ENCODE measurements at regions not wholly inside any gene's neighbourhood (a gene's known extent, or its start where the extent isn't known, plus 50 kb on each side); places are given as distances from the start of the nearest gene placed in this dataset.
A peak's percentile ranks its signal among the peaks of the same experiment; 100 is the strongest.

GRCh38 chr2:236764716-236765115 is 195.1 kb downstream of the ACKR3 start:
- H3K4me3 ChIP-seq (ENCODE audit: low read depth, poor library complexity, severe bottlenecking): no peak overlapping the region
- TF ChIP-seq CTCF (IDR thresholded peaks at IDR 0.05): no peak
- no peak for TF ChIP-seq POLR2A (IDR thresholded peaks at IDR 0.05)
- 39 to 69% methylated on average over 2 of the region's 2 CpGs for WGBS, 2 donors
- intact Hi-C loops (cut with DNase I; ENCODE audit: low total_unique reads): no loop called here
- DNase-seq (ENCODE audit: low spot score in 2 of 2): peak in 1 of 2 donors; percentile 46

GRCh38 chr2:236765478-236765877 is 195.9 kb downstream of the ACKR3 start:
- H3K4me3 ChIP-seq (ENCODE audit: low read depth, poor library complexity, severe bottlenecking): no peak overlapping the region
- intact Hi-C loops (cut with DNase I; ENCODE audit: low total_unique reads): no loop called here
- WGBS, 2 donors: 44 to 61% methylated on average over 3 of the region's 3 CpGs
- no peak for TF ChIP-seq CTCF (IDR thresholded peaks at IDR 0.05)
- TF ChIP-seq POLR2A (IDR thresholded peaks at IDR 0.05): no peak
- DNase-seq (ENCODE audit: low spot score in 2 of 2): peak in 1 of 2 donors; percentile 57

- WGBS, 2 donors: 97 to 100% methylated on average over 2 of the region's 2 CpGs
- intact Hi-C loops (cut with DNase I; ENCODE audit: low total_unique reads): no loop called here
- no peak overlapping the region for H3K4me3 ChIP-seq (ENCODE audit: low read depth, poor library complexity, severe bottlenecking)
- DNase-seq (ENCODE audit: low spot score in 2 of 2): no peak
- TF ChIP-seq POLR2A (IDR thresholded peaks at IDR 0.05) (no peak), CTCF (IDR thresholded peaks at IDR 0.05) (no peak)
Measured at GRCh38 chr2:236766850-236767249, 197.2 kb downstream of the ACKR3 start.

- DNase-seq (ENCODE audit: low spot score in 2 of 2): peak in 1 of 2 donors; percentile 70
- intact Hi-C loops (cut with DNase I; ENCODE audit: low total_unique reads): no loop called here
- WGBS, 2 donors: 92 to 95% methylated on average over 7 of the region's 7 CpGs
- no peak for TF ChIP-seq CTCF (IDR thresholded peaks at IDR 0.05)
- no peak for TF ChIP-seq POLR2A (IDR thresholded peaks at IDR 0.05)
- no peak overlapping the region for H3K4me3 ChIP-seq (ENCODE audit: low read depth, poor library complexity, severe bottlenecking)
Measured at GRCh38 chr2:236767941-236768340, 198.3 kb downstream of the ACKR3 start.

- WGBS, 2 donors: 88 to 89% methylated on average over 4 of the region's 4 CpGs
- TF ChIP-seq POLR2A (IDR thresholded peaks at IDR 0.05) (no peak), CTCF (IDR thresholded peaks at IDR 0.05) (no peak)
- intact Hi-C loops (cut with DNase I; ENCODE audit: low total_unique reads): no loop called here
- no peak overlapping the region for H3K4me3 ChIP-seq (ENCODE audit: low read depth, poor library complexity, severe bottlenecking)
- DNase-seq (ENCODE audit: low spot score in 2 of 2): peak in 1 of 2 donors; percentile 39
Measured at GRCh38 chr2:236768393-236769140, 198.9 kb downstream of the ACKR3 start.
